GM19035 (cell line): ENCODE measurements at regions not wholly inside any gene's neighbourhood (a gene's known extent, or its start where the extent isn't known, plus 50 kb on each side); places are given as distances from the start of the nearest gene placed in this dataset.
"Not testable (repeated sequence)": the region's sequence is repeated elsewhere in the genome, so short reads cannot be mapped to it uniquely, and the experiment has no call there.

Experiments
- ATAC-seq: cut with Tn5 transposase; IDR thresholded peaks from one replicate; pipeline ENCODE4 v1.9.1; 2021; ENCODE audit not compliant: unreplicated experiment

DNA sequence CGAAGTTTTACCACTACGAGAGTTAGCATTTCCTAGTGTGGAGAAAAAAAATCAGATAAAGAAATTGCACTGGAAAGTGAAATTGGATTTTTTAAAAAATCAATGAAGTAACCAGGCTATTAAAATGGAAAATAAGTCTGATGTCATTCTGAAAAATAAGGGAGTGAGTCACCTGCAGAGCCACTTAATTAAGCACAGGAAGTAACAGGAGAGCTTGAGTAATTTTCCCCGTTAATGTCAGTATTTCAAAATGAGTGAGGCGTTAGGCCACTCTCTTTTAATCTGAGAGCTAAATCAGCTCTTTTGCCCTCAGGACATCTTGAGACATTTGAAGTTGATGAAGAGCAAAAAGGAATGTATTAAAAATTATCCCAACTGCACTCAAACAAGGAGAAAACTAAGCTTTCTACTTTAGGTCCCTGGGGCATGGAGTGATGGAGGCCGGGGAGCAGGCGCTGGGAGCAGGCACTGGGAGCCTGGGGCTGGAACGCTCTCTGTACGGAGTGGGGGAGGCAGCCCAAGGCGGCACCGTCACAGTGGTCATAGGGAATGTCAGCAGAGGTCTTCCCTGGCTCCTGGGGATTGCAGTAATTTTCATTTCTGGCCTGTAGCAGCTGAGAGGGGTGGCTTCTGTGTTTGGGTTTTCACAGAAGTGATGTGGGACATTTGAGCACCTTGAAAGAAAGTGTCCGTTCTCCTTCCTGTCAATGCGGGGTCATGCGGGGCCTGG is 194.6 kb downstream of the BCL2L11 start:
- ATAC-seq: not testable (repeated sequence)

- not testable (repeated sequence) for ATAC-seq
Measured at GRCh38 chr2:111316221-111316741, 195.6 kb downstream of the BCL2L11 start.

GRCh38 chr2:111316881-111317549 is 196.3 kb downstream of the BCL2L11 start:
- not testable (repeated sequence) for ATAC-seq

DNA sequence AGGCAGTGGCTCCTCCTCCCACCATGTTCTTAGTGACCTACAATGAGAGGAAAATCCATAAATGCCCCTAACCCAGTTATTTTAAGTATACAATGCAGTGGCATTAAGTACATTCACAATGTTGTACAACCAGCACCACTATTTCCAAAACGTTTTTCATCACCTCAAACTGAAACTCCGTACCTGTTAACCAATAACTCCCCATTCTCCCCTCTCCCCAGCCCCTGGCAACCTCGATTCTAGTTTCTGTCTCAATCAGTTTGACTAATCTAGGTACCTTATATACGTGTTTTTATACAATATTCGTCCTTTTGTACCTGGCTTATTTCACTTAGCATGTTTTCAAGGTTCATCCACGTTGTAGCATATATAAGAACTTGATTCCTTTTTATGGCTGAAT is 198.8 kb downstream of the BCL2L11 start:
- ATAC-seq: not testable (repeated sequence)

- ATAC-seq: not testable (repeated sequence)
Measured at GRCh38 chr2:111320264-111320663, 199.6 kb downstream of the BCL2L11 start.

DNA sequence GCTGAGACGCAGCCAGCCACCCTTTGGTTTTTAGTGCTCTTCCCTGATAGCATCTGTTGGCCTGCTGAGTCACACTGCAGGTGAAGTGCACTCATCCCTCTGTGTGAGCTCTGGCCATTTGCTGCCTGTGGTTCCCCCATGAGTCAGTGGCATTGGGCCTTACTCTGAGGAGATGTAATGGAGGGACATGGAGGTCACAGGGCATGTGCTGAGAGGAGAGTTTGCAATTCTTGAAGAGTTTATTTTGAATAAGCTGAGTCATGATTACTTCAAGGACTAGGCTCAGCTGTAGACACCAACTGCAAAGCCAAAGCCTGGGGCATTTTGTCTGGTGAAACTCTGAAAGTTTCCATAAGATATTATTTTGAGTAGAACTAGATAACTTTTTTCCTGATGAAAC is 200.3 kb downstream of the BCL2L11 start:
- not testable (repeated sequence) for ATAC-seq

DNA sequence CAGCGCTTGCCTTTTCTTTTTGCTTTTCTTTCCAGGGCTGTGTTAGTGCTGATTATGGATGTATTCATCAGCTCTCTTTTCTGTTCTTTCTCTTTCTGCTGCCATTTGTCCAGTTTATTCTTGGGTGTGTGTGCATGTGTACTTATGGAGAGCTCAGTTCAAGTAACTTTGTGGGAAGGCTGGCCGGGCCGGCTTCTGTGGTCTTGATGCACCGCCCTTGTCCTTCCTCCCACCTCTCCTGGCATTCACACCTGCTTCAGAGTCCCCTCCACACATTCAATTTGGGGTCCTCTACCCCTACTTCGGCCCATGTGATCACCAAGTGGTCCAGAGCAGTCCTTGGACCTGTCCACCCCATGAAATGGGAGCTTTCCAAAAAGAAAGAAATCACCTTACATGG is 202.7 kb downstream of the BCL2L11 start:
- not testable (repeated sequence) for ATAC-seq

GRCh38 chr2:111327726-111328125 is 207.0 kb downstream of the BCL2L11 start:
- ATAC-seq: not testable (repeated sequence)

GRCh38 chr2:111329309-111329708 is 208.6 kb downstream of the BCL2L11 start:
- not testable (repeated sequence) for ATAC-seq

GRCh38 chr2:111331099-111331724 is 210.5 kb downstream of the BCL2L11 start:
- ATAC-seq: not testable (repeated sequence)

DNA sequence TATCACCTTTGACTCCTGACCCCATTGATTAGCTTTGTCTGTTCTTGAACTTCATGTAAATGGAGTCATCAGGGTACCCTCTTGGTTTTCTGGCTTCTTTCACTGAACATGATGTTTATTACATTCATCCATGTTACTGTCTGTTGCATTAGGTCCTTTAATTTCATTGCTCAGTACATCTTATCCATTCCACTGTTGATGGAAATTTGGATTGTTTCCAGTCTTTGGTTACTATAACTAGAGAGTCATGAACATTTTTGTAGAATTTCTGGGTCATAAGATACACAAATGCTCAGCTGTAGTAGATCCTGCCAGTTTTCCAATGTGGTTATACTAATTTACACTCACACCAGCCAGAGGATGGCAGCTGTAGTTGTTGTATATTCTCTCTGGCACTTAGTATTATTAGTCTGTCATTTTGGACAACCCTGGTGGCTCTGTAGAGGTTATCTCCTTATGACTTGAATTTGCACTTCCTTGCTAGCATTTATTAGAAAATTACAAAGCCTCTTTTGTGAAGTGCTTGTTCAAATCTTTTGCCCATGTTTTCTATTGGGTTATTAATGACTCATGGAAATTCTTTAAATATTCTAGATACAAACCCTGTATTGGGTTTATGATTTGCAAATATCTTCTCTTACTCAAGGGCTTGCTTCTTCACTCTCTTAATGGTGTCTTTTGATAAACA is 214.7 kb downstream of the BCL2L11 start:
- not testable (repeated sequence) for ATAC-seq

- not testable (repeated sequence) for ATAC-seq
Measured at GRCh38 chr2:111338474-111338873, 217.8 kb downstream of the BCL2L11 start.

GRCh38 chr2:111339476-111339875 is 218.8 kb downstream of the BCL2L11 start:
- ATAC-seq: not testable (repeated sequence)

GRCh38 chr2:111344590-111344989 is 223.9 kb downstream of the BCL2L11 start:
- ATAC-seq: not testable (repeated sequence)

DNA sequence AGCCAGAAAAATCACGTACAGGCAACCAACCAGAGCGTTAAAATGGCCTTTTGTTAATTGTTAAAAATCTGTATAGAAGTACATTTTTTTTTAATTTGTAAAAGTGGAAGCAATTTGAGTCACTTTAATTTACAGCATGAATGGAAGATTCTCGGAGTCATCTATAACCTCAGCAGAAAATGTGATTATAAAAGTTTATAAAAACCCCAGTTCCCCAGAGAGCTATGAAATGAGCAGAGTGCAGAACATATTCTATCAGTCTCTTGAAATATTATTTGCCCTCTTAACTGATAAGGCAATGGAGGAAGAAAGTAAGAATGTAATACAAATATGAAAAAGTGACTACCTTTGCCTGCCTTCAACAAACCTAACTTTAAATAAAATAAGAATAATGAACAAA is 224.7 kb downstream of the BCL2L11 start:
- ATAC-seq: not testable (repeated sequence)

DNA sequence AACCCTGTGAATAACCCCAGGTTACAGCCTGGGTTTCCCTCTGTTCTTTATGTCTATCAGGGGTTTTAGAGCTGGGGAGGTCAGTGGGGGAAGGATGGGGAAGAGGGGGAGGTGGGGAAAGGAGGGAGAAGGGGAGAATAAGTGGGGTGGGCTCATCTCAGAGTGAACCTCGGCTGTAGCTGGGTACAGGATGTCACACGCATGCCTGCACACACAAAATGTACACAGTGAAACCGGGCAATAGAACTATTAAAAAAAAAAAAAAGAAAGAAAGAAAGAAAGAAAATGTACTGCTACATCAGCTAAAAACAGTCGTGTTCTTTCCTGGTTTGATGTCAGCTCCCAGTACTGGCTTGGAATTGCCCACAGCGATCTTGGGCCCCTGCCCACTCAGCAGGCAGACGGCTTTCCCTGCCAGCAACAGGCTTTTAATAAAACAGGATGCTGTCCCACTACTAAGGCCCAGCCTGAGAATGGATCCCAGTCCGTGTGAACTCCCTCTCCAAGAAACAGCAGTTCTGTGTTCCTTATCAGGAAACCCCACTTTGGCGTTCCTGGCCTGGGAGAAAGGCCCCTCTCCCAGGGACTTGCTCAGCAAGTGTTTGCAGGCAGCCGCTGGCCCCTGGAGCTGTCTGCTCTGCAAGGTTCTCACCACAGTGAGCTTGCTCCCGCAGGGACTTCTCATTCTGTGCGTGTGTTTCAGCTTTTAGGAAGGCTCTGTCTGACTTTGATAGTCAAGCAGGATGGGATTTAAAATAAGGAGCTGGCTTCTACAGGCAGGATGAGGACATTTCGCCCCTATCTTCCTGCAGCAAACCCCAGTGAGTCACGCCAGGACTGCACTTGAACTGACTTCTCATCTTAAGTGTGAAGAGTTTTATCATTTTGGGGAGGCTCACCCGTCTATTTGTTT is 225.6 kb downstream of the BCL2L11 start:
- not testable (repeated sequence) for ATAC-seq

- ATAC-seq: not testable (repeated sequence)
Measured at GRCh38 chr2:111347695-111348094, 227.0 kb downstream of the BCL2L11 start.

- ATAC-seq: not testable (repeated sequence)
Measured at GRCh38 chr2:111348316-111348715, 227.6 kb downstream of the BCL2L11 start.

DNA sequence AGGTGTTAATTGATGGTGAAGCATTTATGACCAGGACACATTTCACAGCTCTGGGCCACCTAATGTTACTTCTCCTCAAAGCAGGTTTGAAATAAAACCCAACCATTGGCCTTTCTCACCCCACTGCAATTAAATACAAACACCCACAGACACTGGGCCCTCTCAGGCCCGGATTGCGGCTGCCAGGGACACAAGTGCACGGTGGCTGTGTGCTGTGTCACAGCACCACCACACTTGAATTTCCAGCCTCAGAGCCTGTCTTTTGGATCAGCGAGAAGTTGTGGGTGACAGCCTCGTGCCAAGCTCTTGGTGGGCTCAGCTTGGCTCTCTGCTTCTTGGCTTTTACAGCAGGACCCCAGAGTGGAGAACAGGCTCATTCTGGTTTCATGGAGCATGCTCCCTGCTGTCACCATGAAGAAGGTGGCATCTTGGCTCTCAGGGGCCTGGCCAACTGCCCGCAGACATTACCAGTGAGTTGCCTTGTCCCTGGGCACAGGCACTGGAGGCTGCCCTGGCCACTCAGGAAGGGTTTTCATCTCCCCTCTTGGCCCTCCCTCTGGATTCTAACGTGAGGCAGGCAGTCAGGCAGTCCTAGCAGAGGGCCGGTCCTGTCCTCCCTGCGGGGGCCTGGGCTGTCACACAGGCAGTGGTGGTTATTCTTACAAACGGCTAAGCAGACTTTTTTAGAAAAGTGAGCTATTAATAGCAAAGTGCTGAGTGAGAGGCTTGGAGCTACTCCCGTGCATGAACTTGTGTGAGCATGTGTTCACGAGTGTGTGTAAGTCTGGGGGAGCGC is 234.5 kb downstream of the BCL2L11 start:
- not testable (repeated sequence) for ATAC-seq
